Activated naive CD4-positive, alpha-beta T cell treated with anti-CD3 and anti-CD28 coated beads, Interleukin-2, amount 50 U/mL, for 24 hours (primary cell): ENCODE measurements at regions not wholly inside any gene's neighbourhood (a gene's known extent, or its start where the extent isn't known, plus 50 kb on each side); places are given as distances from the start of the nearest gene placed in this dataset.

Experiments
- H3K27ac Mint-ChIP-seq: one replicate; pipeline ENCODE4 v1.8.0; 2021; ENCODE audit warnings: mild to moderate bottlenecking, mixed read lengths
- H3K27me3 Mint-ChIP-seq: one replicate; pipeline ENCODE4 v1.8.0; 2021; ENCODE audit warnings: mixed read lengths
- H3K36me3 Mint-ChIP-seq: one replicate; pipeline ENCODE4 v1.8.0; 2021; ENCODE audit warnings: mixed read lengths
- H3K4me1 Mint-ChIP-seq: one replicate; pipeline ENCODE4 v1.8.0; 2021; ENCODE audit warnings: mixed read lengths
- H3K4me3 Mint-ChIP-seq: one replicate; pipeline ENCODE4 v1.8.0; 2021; ENCODE audit warnings: mild to moderate bottlenecking, mixed read lengths
- H3K9me3 Mint-ChIP-seq: one replicate; pipeline ENCODE4 v1.8.0; 2021; ENCODE audit warnings: mixed read lengths

DNA sequence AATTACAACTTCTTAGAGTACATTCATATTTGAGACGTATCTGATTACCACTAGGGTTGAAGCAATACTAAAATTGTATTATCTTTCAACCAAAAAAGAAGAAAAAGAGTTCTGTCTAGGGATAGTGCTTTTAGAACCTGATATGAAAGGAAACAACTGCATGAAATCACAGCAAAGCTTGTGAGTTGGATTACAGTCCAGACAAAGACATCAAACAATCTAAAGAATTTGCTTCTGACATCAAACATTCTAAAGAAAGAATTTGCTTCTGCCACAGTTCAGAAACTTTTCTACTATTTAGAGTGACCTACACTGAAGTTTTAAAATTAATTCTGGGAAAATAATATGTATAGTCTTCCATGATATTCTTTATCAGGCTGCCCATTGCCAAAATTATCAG lies 1141.1 kb upstream of the ACO1 start:
- no peak overlapping the region for H3K27ac Mint-ChIP-seq
- no peaks in the 10 kb centered on the region for H3K27me3 Mint-ChIP-seq
- H3K4me1 Mint-ChIP-seq = peaks cover 5% of the 10 kb centered on the region
- peaks cover 14% of the 10 kb centered on the region for H3K9me3 Mint-ChIP-seq
- no peaks in the 10 kb centered on the region for H3K36me3 Mint-ChIP-seq
- no peak overlapping the region for H3K4me3 Mint-ChIP-seq

DNA sequence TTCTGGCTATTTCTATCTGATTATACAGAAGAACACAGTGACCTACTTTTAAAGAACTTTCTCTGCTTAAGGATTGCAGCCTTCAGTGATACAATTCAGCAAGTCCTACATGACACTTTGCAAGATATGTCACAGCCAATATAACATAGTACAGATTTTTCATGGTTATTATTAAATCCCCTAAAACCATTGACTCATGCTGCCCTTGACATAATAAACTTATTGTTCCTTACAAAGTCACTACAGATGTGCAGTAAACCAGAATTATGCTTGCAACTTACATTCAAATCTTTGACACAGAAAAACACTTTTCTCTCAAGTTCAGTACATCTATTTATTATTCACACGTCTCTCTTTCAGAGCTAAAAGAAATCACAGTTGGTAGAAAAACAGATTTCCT lies 1136.3 kb upstream of the ACO1 start:
- H3K27me3 Mint-ChIP-seq = no peaks in the 10 kb centered on the region
- peaks cover 30% of the 10 kb centered on the region for H3K9me3 Mint-ChIP-seq
- H3K36me3 Mint-ChIP-seq = peaks cover 1% of the 10 kb centered on the region
- peaks cover 8% of the 10 kb centered on the region for H3K4me1 Mint-ChIP-seq
- H3K4me3 Mint-ChIP-seq = no peak overlapping the region
- no peak overlapping the region for H3K27ac Mint-ChIP-seq

- Mint-ChIP-seq H3K9me3 (peaks cover 30% of the 10 kb centered on the region), H3K4me1 (peaks cover 3% of the 10 kb centered on the region), H3K36me3 (peaks cover 1% of the 10 kb centered on the region), H3K27ac (no peak overlapping the region), H3K27me3 (no peaks in the 10 kb centered on the region), H3K4me3 (no peak overlapping the region)
Observed at GRCh38 chr9:31251386-31251785, 1133.1 kb upstream of the ACO1 start.

- Mint-ChIP-seq H3K27ac (no peak overlapping the region), H3K4me3 (no peak overlapping the region), H3K9me3 (peaks cover 15% of the 10 kb centered on the region), H3K4me1 (peaks cover 11% of the 10 kb centered on the region), H3K27me3 (no peaks in the 10 kb centered on the region), H3K36me3 (peaks cover 1% of the 10 kb centered on the region)
Observed at GRCh38 chr9:31253800-31254762, 1130.4 kb upstream of the ACO1 start.

DNA sequence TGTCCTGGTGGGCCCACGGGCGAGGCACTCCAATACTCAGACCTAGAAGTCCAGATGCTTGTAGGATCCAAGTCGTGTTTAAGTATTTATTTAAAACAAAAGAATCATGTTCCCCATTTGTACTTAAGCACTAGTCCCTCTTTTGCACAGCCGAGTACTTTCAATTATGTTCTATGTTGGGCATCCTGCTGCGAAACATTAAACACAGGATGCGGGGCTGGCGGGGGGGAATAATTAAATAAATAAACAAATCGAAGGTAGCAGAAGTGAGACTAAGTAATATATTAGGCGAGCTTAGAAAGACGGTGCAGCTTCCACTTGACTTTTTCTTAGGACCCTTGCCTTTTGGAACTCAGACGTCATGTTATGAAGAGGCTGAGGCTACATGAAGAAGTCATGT lies 1129.2 kb upstream of the ACO1 start:
- no peak overlapping the region for H3K27ac Mint-ChIP-seq
- no peaks in the 10 kb centered on the region for H3K27me3 Mint-ChIP-seq
- H3K36me3 Mint-ChIP-seq = peaks cover 1% of the 10 kb centered on the region
- peaks cover 17% of the 10 kb centered on the region for H3K4me1 Mint-ChIP-seq
- peaks cover 15% of the 10 kb centered on the region for H3K9me3 Mint-ChIP-seq
- H3K4me3 Mint-ChIP-seq = no peak overlapping the region

- peaks cover 1% of the 10 kb centered on the region for H3K36me3 Mint-ChIP-seq
- peak overlapping the region; percentile 31 for H3K4me3 Mint-ChIP-seq
- no peaks in the 10 kb centered on the region for H3K9me3 Mint-ChIP-seq
- H3K4me1 Mint-ChIP-seq = peaks cover 23% of the 10 kb centered on the region
- H3K27ac Mint-ChIP-seq = peak overlapping the region; percentile 81
- H3K27me3 Mint-ChIP-seq = no peaks in the 10 kb centered on the region
Observed at GRCh38 chr9:31259824-31260223, 1124.6 kb upstream of the ACO1 start.

GRCh38 chr9:31272456-31273295 lies 1111.8 kb upstream of the ACO1 start:
- H3K36me3 Mint-ChIP-seq = peaks cover 1% of the 10 kb centered on the region
- H3K4me3 Mint-ChIP-seq = no peak overlapping the region
- H3K27ac Mint-ChIP-seq = peak overlapping the region; percentile 2
- H3K27me3 Mint-ChIP-seq = no peaks in the 10 kb centered on the region
- peaks cover 22% of the 10 kb centered on the region for H3K4me1 Mint-ChIP-seq
- no peaks in the 10 kb centered on the region for H3K9me3 Mint-ChIP-seq

DNA sequence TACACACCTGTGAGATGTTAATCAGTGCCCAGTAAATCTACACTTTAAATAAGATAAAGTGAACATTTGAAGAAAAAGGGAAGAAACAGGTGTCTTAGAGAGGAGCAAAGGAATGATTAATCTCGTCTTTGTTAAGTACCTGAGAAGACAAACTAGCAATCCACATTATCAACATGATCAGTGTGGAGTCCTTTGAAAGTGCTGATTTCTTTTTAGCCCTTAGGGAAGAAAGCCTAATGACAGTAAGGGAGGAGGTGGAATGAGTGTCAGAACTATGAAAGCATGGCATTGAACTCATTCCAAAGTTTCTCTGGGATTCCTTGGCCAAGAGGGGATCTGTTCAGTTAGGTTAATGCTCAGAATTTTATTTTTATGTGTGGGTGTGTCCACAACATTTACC lies 1109.0 kb upstream of the ACO1 start:
- Mint-ChIP-seq H3K36me3 (no peaks in the 10 kb centered on the region), H3K4me1 (peaks cover 38% of the 10 kb centered on the region), H3K27me3 (no peaks in the 10 kb centered on the region), H3K4me3 (no peak overlapping the region), H3K27ac (no peak overlapping the region), H3K9me3 (no peaks in the 10 kb centered on the region)

- H3K4me1 Mint-ChIP-seq = peaks cover 7% of the 10 kb centered on the region
- peaks cover 8% of the 10 kb centered on the region for H3K9me3 Mint-ChIP-seq
- H3K36me3 Mint-ChIP-seq = peaks cover 8% of the 10 kb centered on the region
- no peak overlapping the region for H3K27ac Mint-ChIP-seq
- H3K27me3 Mint-ChIP-seq = no peaks in the 10 kb centered on the region
- H3K4me3 Mint-ChIP-seq = no peak overlapping the region
Observed at GRCh38 chr9:31290731-31291130, 1093.7 kb upstream of the ACO1 start.

DNA sequence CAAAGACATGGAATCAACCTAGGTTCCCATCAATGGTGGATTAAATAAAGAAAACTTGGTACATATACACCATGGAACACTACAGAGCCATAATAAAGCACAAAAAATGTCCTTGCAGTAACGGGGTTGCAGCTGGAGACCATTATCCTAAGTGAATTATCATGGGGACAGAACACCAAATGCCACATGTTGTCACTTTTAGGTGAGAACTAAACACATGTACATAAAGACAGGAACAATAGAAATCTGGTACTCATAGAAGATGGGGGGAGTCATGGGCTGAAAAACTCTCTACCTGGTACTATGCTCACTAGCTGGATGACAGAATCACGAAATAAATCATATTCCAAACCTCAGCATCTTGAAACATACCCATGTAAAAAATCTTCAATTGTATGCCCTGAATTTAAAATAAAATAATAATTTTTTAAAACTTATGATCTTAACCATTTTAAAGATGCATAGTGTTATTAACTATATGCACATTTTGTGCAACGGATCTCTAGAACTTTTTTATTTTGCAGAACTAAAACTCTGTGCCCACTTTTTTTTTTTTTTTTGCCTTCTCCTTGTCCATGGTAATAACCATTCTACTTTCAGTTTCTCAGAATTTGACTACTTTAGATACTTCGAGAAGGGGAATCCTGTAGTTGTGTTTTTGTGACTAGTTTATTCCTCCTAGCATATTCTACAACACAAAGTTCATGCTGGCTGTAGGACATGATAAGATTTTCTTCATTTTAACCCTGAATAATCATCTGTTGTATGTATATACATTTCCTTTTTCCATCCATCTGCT lies 1081.6 kb upstream of the ACO1 start:
- H3K27ac Mint-ChIP-seq = peak overlapping the region; percentile 73
- peak overlapping the region; percentile 47 for H3K4me3 Mint-ChIP-seq
- H3K27me3 Mint-ChIP-seq = no peaks in the 10 kb centered on the region
- peaks cover 46% of the 10 kb centered on the region for H3K4me1 Mint-ChIP-seq
- H3K36me3 Mint-ChIP-seq = peaks cover 2% of the 10 kb centered on the region
- no peaks in the 10 kb centered on the region for H3K9me3 Mint-ChIP-seq

DNA sequence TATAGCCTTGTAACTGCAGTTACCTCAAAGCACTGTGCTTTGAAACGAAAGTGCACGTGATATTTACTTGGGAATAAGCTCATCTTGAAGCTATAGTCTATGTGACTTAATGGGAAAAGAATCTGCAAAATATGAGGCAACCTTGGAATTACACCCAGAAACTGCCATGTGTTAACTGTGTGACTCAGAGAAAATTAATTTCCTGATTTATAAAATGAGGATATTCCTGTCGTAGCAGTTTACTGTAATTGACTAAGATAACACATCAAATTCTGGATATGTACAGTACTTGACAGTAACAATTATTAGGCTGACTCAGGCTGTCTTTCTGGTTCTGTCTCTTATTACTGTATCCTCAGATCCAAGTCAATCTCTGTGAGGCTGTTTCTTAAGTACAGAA lies 1079.9 kb upstream of the ACO1 start:
- Mint-ChIP-seq H3K27me3 (no peaks in the 10 kb centered on the region), H3K36me3 (peaks cover 2% of the 10 kb centered on the region), H3K9me3 (no peaks in the 10 kb centered on the region), H3K4me3 (no peak overlapping the region), H3K27ac (no peak overlapping the region), H3K4me1 (peaks cover 46% of the 10 kb centered on the region)

GRCh38 chr9:31314241-31314640 lies 1070.2 kb upstream of the ACO1 start:
- no peak overlapping the region for H3K27ac Mint-ChIP-seq

GRCh38 chr9:31320494-31320893 lies 1063.9 kb upstream of the ACO1 start:
- Mint-ChIP-seq H3K27me3 (no peaks in the 10 kb centered on the region), H3K36me3 (peaks cover 1% of the 10 kb centered on the region), H3K27ac (no peak overlapping the region)

More at GRCh38 chr9:31314241-31314640, 1070.2 kb upstream of the ACO1 start:
- Mint-ChIP-seq H3K27me3 (no peaks in the 10 kb centered on the region), H3K4me1 (peaks cover 12% of the 10 kb centered on the region), H3K4me3 (no peak overlapping the region), H3K36me3 (peaks cover 4% of the 10 kb centered on the region), H3K9me3 (peaks cover 5% of the 10 kb centered on the region)

GRCh38 chr9:31321256-31321655 lies 1063.2 kb upstream of the ACO1 start:
- H3K4me3 Mint-ChIP-seq = no peak overlapping the region
- H3K4me1 Mint-ChIP-seq = peaks cover 33% of the 10 kb centered on the region
- peaks cover 1% of the 10 kb centered on the region for H3K36me3 Mint-ChIP-seq

More at GRCh38 chr9:31320494-31320893, 1063.9 kb upstream of the ACO1 start:
- Mint-ChIP-seq H3K4me1 (peaks cover 28% of the 10 kb centered on the region), H3K9me3 (no peaks in the 10 kb centered on the region), H3K4me3 (no peak overlapping the region)

GRCh38 chr9:31321686-31322085 lies 1062.8 kb upstream of the ACO1 start:
- Mint-ChIP-seq H3K36me3 (peaks cover 2% of the 10 kb centered on the region), H3K27ac (peak overlapping the region; percentile 32), H3K4me1 (peaks cover 37% of the 10 kb centered on the region), H3K9me3 (no peaks in the 10 kb centered on the region), H3K27me3 (no peaks in the 10 kb centered on the region), H3K4me3 (no peak overlapping the region)

More at GRCh38 chr9:31321256-31321655, 1063.2 kb upstream of the ACO1 start:
- Mint-ChIP-seq H3K27me3 (no peaks in the 10 kb centered on the region), H3K27ac (no peak overlapping the region), H3K9me3 (no peaks in the 10 kb centered on the region)
